Vagina (tissue), 2 donors: ENCODE measurements at regions not wholly inside any gene's neighbourhood (a gene's known extent, or its start where the extent isn't known, plus 50 kb on each side); places are given as distances from the start of the nearest gene placed in this dataset.

ENCODE experiments used
- POLR2A ChIP-seq, 2 donors: fragments of 450-650 bp; IDR thresholded peaks; one replicate each; pipeline ENCODE4 v1.6.1; 2017; ENCODE audit warnings: antibody characterized with exemption in 2 of 2, mild to moderate bottlenecking in 2 of 2, moderate library complexity in 2 of 2
- POLR2AphosphoS5 ChIP-seq, 2 donors: sonication (generic); formaldehyde crosslinking; IDR thresholded peaks; one replicate each; pipeline ENCODE4 v1.9.0; 2017; ENCODE audit warnings: antibody characterized with exemption in 2 of 2, mild to moderate bottlenecking in 2 of 2, low read depth in 1 of 2; ENCODE audit not compliant: insufficient read depth in 1 of 2
- TF ChIP-seq, protein P1 (sequence below), 3 experiments: fragments of 450-650 bp in 2 of 3; fragments of 200-600 bp in 1 of 3; sonication (generic) in 1 of 3; IDR thresholded peaks; one replicate each; pipeline ENCODE4 v1.5.1; 2017 to 2019; ENCODE audit warnings: antibody characterized with exemption in 3 of 3, mild to moderate bottlenecking in 2 of 3, moderate library complexity in 2 of 3

DNA sequence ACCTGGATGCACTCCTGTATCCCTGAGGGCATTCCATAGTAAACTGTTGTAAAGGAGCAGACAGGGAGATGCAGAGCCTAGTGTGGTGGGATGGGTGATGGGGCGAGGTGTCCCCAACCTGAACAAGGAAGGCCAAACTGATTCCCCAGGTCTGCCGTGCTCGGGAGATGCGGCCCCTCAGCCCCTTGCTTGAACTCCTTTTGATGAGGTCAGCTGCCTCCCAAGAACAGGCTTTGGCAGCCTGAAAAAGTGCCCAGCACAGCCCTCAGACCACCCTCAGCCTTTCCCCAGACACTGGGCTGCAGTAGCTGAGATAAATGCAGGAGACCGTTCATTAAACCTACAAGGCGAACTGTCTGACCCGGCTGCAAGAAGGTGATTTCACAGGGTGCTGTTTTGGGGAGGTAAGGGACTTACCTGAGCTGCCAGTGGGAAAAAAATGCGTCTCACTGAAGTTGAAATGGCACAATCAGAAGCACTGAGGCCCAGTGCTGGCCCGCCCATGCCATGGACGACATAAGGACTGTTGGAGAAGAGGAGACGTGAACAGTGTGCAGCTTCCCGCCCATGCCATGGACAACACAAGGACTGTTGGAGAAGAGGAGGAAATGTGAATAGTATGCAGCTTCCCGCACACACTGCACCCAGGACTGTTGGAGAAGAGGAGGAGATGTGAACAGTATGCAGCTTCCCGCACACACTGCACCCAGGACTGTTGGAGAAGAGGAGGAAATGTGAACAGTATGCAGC, 148.4 kb upstream of the FAM20C start:
- TF ChIP-seq POLR2A (IDR thresholded peaks at IDR 0.05): no peak
- TF ChIP-seq, protein P1, sequence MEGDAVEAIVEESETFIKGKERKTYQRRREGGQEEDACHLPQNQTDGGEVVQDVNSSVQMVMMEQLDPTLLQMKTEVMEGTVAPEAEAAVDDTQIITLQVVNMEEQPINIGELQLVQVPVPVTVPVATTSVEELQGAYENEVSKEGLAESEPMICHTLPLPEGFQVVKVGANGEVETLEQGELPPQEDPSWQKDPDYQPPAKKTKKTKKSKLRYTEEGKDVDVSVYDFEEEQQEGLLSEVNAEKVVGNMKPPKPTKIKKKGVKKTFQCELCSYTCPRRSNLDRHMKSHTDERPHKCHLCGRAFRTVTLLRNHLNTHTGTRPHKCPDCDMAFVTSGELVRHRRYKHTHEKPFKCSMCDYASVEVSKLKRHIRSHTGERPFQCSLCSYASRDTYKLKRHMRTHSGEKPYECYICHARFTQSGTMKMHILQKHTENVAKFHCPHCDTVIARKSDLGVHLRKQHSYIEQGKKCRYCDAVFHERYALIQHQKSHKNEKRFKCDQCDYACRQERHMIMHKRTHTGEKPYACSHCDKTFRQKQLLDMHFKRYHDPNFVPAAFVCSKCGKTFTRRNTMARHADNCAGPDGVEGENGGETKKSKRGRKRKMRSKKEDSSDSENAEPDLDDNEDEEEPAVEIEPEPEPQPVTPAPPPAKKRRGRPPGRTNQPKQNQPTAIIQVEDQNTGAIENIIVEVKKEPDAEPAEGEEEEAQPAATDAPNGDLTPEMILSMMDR (IDR thresholded peaks at IDR 0.05): no peak
- TF ChIP-seq POLR2AphosphoS5 (IDR thresholded peaks at IDR 0.05; ENCODE audit: insufficient read depth in 1 of 2, low read depth in 1 of 2): no peak
